ENCODE measurements at regions not wholly inside any gene's neighbourhood (a gene's known extent, or its start where the extent isn't known, plus 50 kb on each side); places are given as distances from the start of the nearest gene placed in this dataset.

GRCh38 chr5:103461243-103461642 lies 101.3 kb downstream of the NUDT12 start:
- H3K4me1 ChIP-seq (ENCODE audit: control insufficient read depth, insufficient read depth, low read length): no peaks in the 10 kb centered on the region
- H3K27ac ChIP-seq (ENCODE audit: low read length): no peak overlapping the region
- intact Hi-C loops (cut with DNase I): no loop called here
- H3K9me3 ChIP-seq (ENCODE audit: control insufficient read depth, low read length): no peaks in the 10 kb centered on the region
- no peak for ATAC-seq
- no peak overlapping the region for H3K4me3 ChIP-seq (ENCODE audit: low read length)
- H3K27me3 ChIP-seq (ENCODE audit: control insufficient read depth, insufficient read depth): no peaks in the 10 kb centered on the region
- DNase-seq: no peak
- 9% methylated on average over 1 of the region's 1 CpG for WGBS

- intact Hi-C loops (cut with DNase I): no loop called here
- ATAC-seq (no peak), DNase-seq (no peak)
- WGBS: 79% methylated on average over 3 of the region's 3 CpGs
- H3K27me3 ChIP-seq (ENCODE audit: control insufficient read depth, insufficient read depth): no peaks in the 10 kb centered on the region
- no peak overlapping the region for H3K4me3 ChIP-seq (ENCODE audit: low read length)
- no peaks in the 10 kb centered on the region for H3K4me1 ChIP-seq (ENCODE audit: control insufficient read depth, insufficient read depth, low read length)
- H3K27ac ChIP-seq (ENCODE audit: low read length): no peak overlapping the region
- H3K9me3 ChIP-seq (ENCODE audit: control insufficient read depth, low read length): no peaks in the 10 kb centered on the region
These were observed 104.0 kb downstream of the NUDT12 start for GRCh38 chr5:103458497-103459040.

- DNase-seq (no peak), ATAC-seq (no peak)
- Histone ChIP-seq H3K4me3 (ENCODE audit: low read length) (no peak overlapping the region), H3K27me3 (ENCODE audit: control insufficient read depth, insufficient read depth) (no peaks in the 10 kb centered on the region), H3K9me3 (ENCODE audit: control insufficient read depth, low read length) (no peaks in the 10 kb centered on the region), H3K27ac (ENCODE audit: low read length) (no peak overlapping the region), H3K4me1 (ENCODE audit: control insufficient read depth, insufficient read depth, low read length) (no peaks in the 10 kb centered on the region)
- intact Hi-C loops (cut with DNase I): no loop called here
- WGBS: 79% methylated on average over 2 of the region's 2 CpGs
These were observed 106.1 kb downstream of the NUDT12 start for GRCh38 chr5:103456476-103456875.

GRCh38 chr5:103455796-103456195 lies 106.8 kb downstream of the NUDT12 start:
- H3K4me3 ChIP-seq (ENCODE audit: low read length): no peak overlapping the region
- ATAC-seq (no peak), DNase-seq (no peak)
- intact Hi-C loops (cut with DNase I): no loop called here
- H3K27me3 ChIP-seq (ENCODE audit: control insufficient read depth, insufficient read depth): no peaks in the 10 kb centered on the region
- no peaks in the 10 kb centered on the region for H3K4me1 ChIP-seq (ENCODE audit: control insufficient read depth, insufficient read depth, low read length)
- H3K9me3 ChIP-seq (ENCODE audit: control insufficient read depth, low read length): no peaks in the 10 kb centered on the region
- no peak overlapping the region for H3K27ac ChIP-seq (ENCODE audit: low read length)
- WGBS: 87% methylated on average over 2 of the region's 2 CpGs

GRCh38 chr5:103454770-103455169 lies 107.8 kb downstream of the NUDT12 start:
- 31% methylated on average over 2 of the region's 2 CpGs for WGBS
- Histone ChIP-seq H3K9me3 (ENCODE audit: control insufficient read depth, low read length) (no peaks in the 10 kb centered on the region), H3K4me1 (ENCODE audit: control insufficient read depth, insufficient read depth, low read length) (no peaks in the 10 kb centered on the region), H3K27ac (ENCODE audit: low read length) (no peak overlapping the region), H3K27me3 (ENCODE audit: control insufficient read depth, insufficient read depth) (no peaks in the 10 kb centered on the region), H3K4me3 (ENCODE audit: low read length) (no peak overlapping the region)
- DNase-seq (no peak), ATAC-seq (no peak)
- intact Hi-C loops (cut with DNase I): no loop called here

- H3K27me3 ChIP-seq (ENCODE audit: control insufficient read depth, insufficient read depth): no peaks in the 10 kb centered on the region
- no peaks in the 10 kb centered on the region for H3K4me1 ChIP-seq (ENCODE audit: control insufficient read depth, insufficient read depth, low read length)
- no peaks in the 10 kb centered on the region for H3K9me3 ChIP-seq (ENCODE audit: control insufficient read depth, low read length)
- no peak overlapping the region for H3K27ac ChIP-seq (ENCODE audit: low read length)
- DNase-seq: no peak
- H3K4me3 ChIP-seq (ENCODE audit: low read length): no peak overlapping the region
- no peak for ATAC-seq
- 10% methylated on average over 1 of the region's 1 CpG for WGBS
- intact Hi-C loops (cut with DNase I): no loop called here
These were observed 109.9 kb downstream of the NUDT12 start for GRCh38 chr5:103452666-103453065.

- DNase-seq (no peak), ATAC-seq (no peak)
- intact Hi-C loops (cut with DNase I): no loop called here
- Histone ChIP-seq H3K4me3 (ENCODE audit: low read length) (no peak overlapping the region), H3K27ac (ENCODE audit: low read length) (no peak overlapping the region), H3K4me1 (ENCODE audit: control insufficient read depth, insufficient read depth, low read length) (no peaks in the 10 kb centered on the region), H3K27me3 (ENCODE audit: control insufficient read depth, insufficient read depth) (no peaks in the 10 kb centered on the region), H3K9me3 (ENCODE audit: control insufficient read depth, low read length) (no peaks in the 10 kb centered on the region)
- 33% methylated on average over 4 of the region's 4 CpGs for WGBS
These were observed 110.5 kb downstream of the NUDT12 start for GRCh38 chr5:103452089-103452488.

GRCh38 chr5:103451261-103451660 lies 111.3 kb downstream of the NUDT12 start:
- no peak for ATAC-seq

GRCh38 chr5:103450333-103451061 lies 112.1 kb downstream of the NUDT12 start:
- no peaks in the 10 kb centered on the region for H3K4me1 ChIP-seq (ENCODE audit: control insufficient read depth, insufficient read depth, low read length)
- no peak overlapping the region for H3K27ac ChIP-seq (ENCODE audit: low read length)
- 78% methylated on average over 4 of the region's 4 CpGs for WGBS
- DNase-seq: no peak
- ATAC-seq: no peak
- H3K27me3 ChIP-seq (ENCODE audit: control insufficient read depth, insufficient read depth): no peaks in the 10 kb centered on the region
- no peak overlapping the region for H3K4me3 ChIP-seq (ENCODE audit: low read length)
- H3K9me3 ChIP-seq (ENCODE audit: control insufficient read depth, low read length): no peaks in the 10 kb centered on the region
- intact Hi-C loops (cut with DNase I): no loop called here

More at GRCh38 chr5:103451261-103451660, 111.3 kb downstream of the NUDT12 start:
- no peak for DNase-seq
- Histone ChIP-seq H3K27ac (ENCODE audit: low read length) (no peak overlapping the region), H3K27me3 (ENCODE audit: control insufficient read depth, insufficient read depth) (no peaks in the 10 kb centered on the region), H3K4me3 (ENCODE audit: low read length) (no peak overlapping the region), H3K9me3 (ENCODE audit: control insufficient read depth, low read length) (no peaks in the 10 kb centered on the region), H3K4me1 (ENCODE audit: control insufficient read depth, insufficient read depth, low read length) (no peaks in the 10 kb centered on the region)
- intact Hi-C loops (cut with DNase I): no loop called here

GRCh38 chr5:103446813-103447212 lies 115.8 kb downstream of the NUDT12 start:
- H3K9me3 ChIP-seq (ENCODE audit: control insufficient read depth, low read length): no peaks in the 10 kb centered on the region
- WGBS: 31% methylated on average over 3 of the region's 3 CpGs
- H3K4me3 ChIP-seq (ENCODE audit: low read length): no peak overlapping the region
- no peaks in the 10 kb centered on the region for H3K4me1 ChIP-seq (ENCODE audit: control insufficient read depth, insufficient read depth, low read length)
- intact Hi-C loops (cut with DNase I): no loop called here
- DNase-seq (no peak), ATAC-seq (no peak)
- no peaks in the 10 kb centered on the region for H3K27me3 ChIP-seq (ENCODE audit: control insufficient read depth, insufficient read depth)
- H3K27ac ChIP-seq (ENCODE audit: low read length): no peak overlapping the region

GRCh38 chr5:103445426-103446035 lies 117.1 kb downstream of the NUDT12 start:
- Histone ChIP-seq H3K9me3 (ENCODE audit: control insufficient read depth, low read length) (no peaks in the 10 kb centered on the region), H3K27me3 (ENCODE audit: control insufficient read depth, insufficient read depth) (no peaks in the 10 kb centered on the region), H3K4me1 (ENCODE audit: control insufficient read depth, insufficient read depth, low read length) (no peaks in the 10 kb centered on the region), H3K27ac (ENCODE audit: low read length) (no peak overlapping the region), H3K4me3 (ENCODE audit: low read length) (no peak overlapping the region)
- intact Hi-C loops (cut with DNase I): no loop called here
- no peak for ATAC-seq
- WGBS: 72% methylated on average over 5 of the region's 5 CpGs
- no peak for DNase-seq

Data from right cardiac atrium (tissue), 5 donors.